GM23248 (cell line): ENCODE measurements at regions not wholly inside any gene's neighbourhood (a gene's known extent, or its start where the extent isn't known, plus 50 kb on each side); places are given as distances from the start of the nearest gene placed in this dataset. TPM values are rescaled to one million over a fixed set of nuclear protein-coding genes. Genes with fewer than 3 reads are reported as not detected.

Experiments used
- DNase-seq: peaks from one replicate; pipeline ENCODE4 v3.0.0-alpha.2; 2015
- H2AFZ ChIP-seq: fragments of 200-600 bp; sonication (generic); 2 replicates; pipeline ENCODE4 v1.6.1; 2016; ENCODE audit warnings: antibody characterized with exemption
- H3F3A ChIP-seq: fragments of 200-600 bp; sonication (generic); 2 replicates; pipeline ENCODE4 v1.6.1; 2016; ENCODE audit warnings: mild to moderate bottlenecking, antibody characterized with exemption, mixed run types; ENCODE audit not compliant: insufficient read depth
- H3K27ac ChIP-seq: fragments of 200-600 bp; sonication (generic); 2 replicates; pipeline ENCODE4 v1.5.1; 2016; ENCODE audit warnings: mild to moderate bottlenecking
- H3K27me3 ChIP-seq: fragments of 200-600 bp; sonication (generic); replicated peaks from 2 replicates; pipeline ENCODE4 v1.6.1; 2016; ENCODE audit warnings: mild to moderate bottlenecking; ENCODE audit not compliant: insufficient read depth
- H3K36me3 ChIP-seq: fragments of 200-600 bp; sonication (generic); 2 replicates; pipeline ENCODE4 v1.6.1; 2016; ENCODE audit warnings: low read depth, mild to moderate bottlenecking
- H3K4me1 ChIP-seq: fragments of 200-600 bp; sonication (generic); 2 replicates; pipeline ENCODE4 v1.6.1; 2016; ENCODE audit warnings: mild to moderate bottlenecking; ENCODE audit not compliant: insufficient read depth
- H3K4me2 ChIP-seq: fragments of 200-600 bp; sonication (generic); one replicate; pipeline ENCODE4 v1.6.1; 2016; ENCODE audit warnings: mild to moderate bottlenecking; ENCODE audit not compliant: unreplicated experiment
- H3K4me3 ChIP-seq: fragments of 200-600 bp; sonication (generic); 2 replicates; pipeline ENCODE4 v1.5.1; 2016; ENCODE audit warnings: mild to moderate bottlenecking
- H3K79me2 ChIP-seq: fragments of 200-600 bp; sonication (generic); 2 replicates; pipeline ENCODE4 v1.6.1; 2016; ENCODE audit warnings: mild to moderate bottlenecking; ENCODE audit not compliant: insufficient read depth
- H3K9ac ChIP-seq: fragments of 200-600 bp; sonication (generic); 2 replicates; pipeline ENCODE4 v1.6.1; 2016; ENCODE audit warnings: mild to moderate bottlenecking
- H3K9me2 ChIP-seq: fragments of 200-600 bp; sonication (generic); 2 replicates; pipeline ENCODE4 v1.6.1; 2016; ENCODE audit warnings: mixed run types, mild to moderate bottlenecking, moderate library complexity; ENCODE audit not compliant: insufficient read depth
- H3K9me3 ChIP-seq: fragments of 200-600 bp; sonication (generic); one replicate; pipeline ENCODE4 v1.6.1; 2017; ENCODE audit warnings: low read depth
- H4K20me1 ChIP-seq: fragments of 200-600 bp; sonication (generic); 2 replicates; pipeline ENCODE4 v1.6.0; 2016; ENCODE audit not compliant: insufficient read depth
- EZH2 ChIP-seq: fragments of 200-600 bp; sonication (generic); IDR thresholded peaks from 2 replicates; pipeline ENCODE4 v1.6.1; 2018; ENCODE audit warnings: antibody characterized with exemption, mild to moderate bottlenecking; ENCODE audit not compliant: insufficient read depth, poor library complexity, severe bottlenecking
- EZH2phosphoT487 ChIP-seq: fragments of 200-600 bp; sonication (generic); IDR thresholded peaks from 2 replicates; pipeline ENCODE4 v1.6.1; 2018; ENCODE audit warnings: antibody characterized with exemption, moderate library complexity, mild to moderate bottlenecking, low read depth; ENCODE audit not compliant: insufficient read depth
- WGBS, 2 experiments: methylation state at CpG; one replicate each; pipeline ENCODE4 v1.1.6; 2015 to 2017; ENCODE audit warnings: low lambda C conversion rate in 2 of 2, low coverage in 1 of 2; ENCODE audit errors: missing lambda C conversion rate in 2 of 2; 5-methylcytosine and 5-hydroxymethylcytosine counted together
- in situ Hi-C: fragments of 300-500 bp; cut with MboI; formaldehyde crosslinking; loops from 2 replicates; pipeline ENCODE4 v1.15.0; 2020
- small RNA-seq: library from RNA; depleted of rRNA; stranded (forward); fragments of <200 nt; gene quantifications from one replicate; pipeline ENCODE3, GENCODE V24; 2014; ENCODE audit warnings: low read depth, low replicate concordance

GRCh38 chr11:109363682-109364081, 58.3 kb upstream of the C11orf87 start:
- TF ChIP-seq EZH2 (no peak), EZH2phosphoT487 (no peak)
- no peaks in the 10 kb centered on the region for H3K27me3 ChIP-seq
- no peak overlapping the region for H3K4me3 ChIP-seq
- no peak overlapping the region for H2AFZ ChIP-seq
- WGBS, 2 experiments: 64 to 68% methylated on average over 3 of the region's 3 CpGs
- H3K4me1 ChIP-seq: peaks cover 15% of the 10 kb centered on the region
- H4K20me1 ChIP-seq: no peaks in the 10 kb centered on the region
- in situ Hi-C loops: no loop called here
- no peaks in the 10 kb centered on the region for H3K36me3 ChIP-seq
- no peaks in the 10 kb centered on the region for H3K9me3 ChIP-seq
- no peaks in the 10 kb centered on the region for H3K79me2 ChIP-seq
- no peak overlapping the region for H3K9ac ChIP-seq
- no peak overlapping the region for H3K27ac ChIP-seq
- H3F3A ChIP-seq: no peaks in the 10 kb centered on the region
- no peak for DNase-seq
- H3K4me2 ChIP-seq: no peak overlapping the region
- no peaks in the 10 kb centered on the region; the same call in 1 of the 2 replicates for H3K9me2 ChIP-seq

- Histone ChIP-seq H3K36me3 (no peaks in the 10 kb centered on the region), H3K4me1 (peaks cover 15% of the 10 kb centered on the region), H3K9me2 (no peaks in the 10 kb centered on the region)
Observed at GRCh38 chr11:109364851-109365250, 57.1 kb upstream of the C11orf87 start.

GRCh38 chr11:109371444-109372176, 50.4 kb upstream of the C11orf87 start:
- Histone ChIP-seq H3K27ac (no peak overlapping the region), H3K9me2 (no peaks in the 10 kb centered on the region), H3K4me3 (no peak overlapping the region), H3K27me3 (no peaks in the 10 kb centered on the region; the same call in 1 of the 2 replicates), H3F3A (peaks cover 4% of the 10 kb centered on the region; the same call in 1 of the 2 replicates), H3K36me3 (no peaks in the 10 kb centered on the region), H2AFZ (no peak overlapping the region), H3K4me1 (peaks cover 4% of the 10 kb centered on the region; the same call in 1 of the 2 replicates), H3K4me2 (no peak overlapping the region), H4K20me1 (no peaks in the 10 kb centered on the region), H3K79me2 (no peaks in the 10 kb centered on the region), H3K9ac (no peak overlapping the region), H3K9me3 (no peaks in the 10 kb centered on the region)
- DNase-seq: peak; percentile 24
- WGBS, 2 experiments: 23 to 28% methylated on average over 2 of the region's 2 CpGs
- in situ Hi-C loops: no loop called here
- TF ChIP-seq EZH2phosphoT487 (no peak), EZH2 (no peak)

More at GRCh38 chr11:109364851-109365250, 57.1 kb upstream of the C11orf87 start:
- H3K9ac ChIP-seq: no peak overlapping the region
- 68 to 76% methylated on average over 4 of the region's 4 CpGs for WGBS, 2 experiments
- H3K4me3 ChIP-seq: no peak overlapping the region
- H2AFZ ChIP-seq: no peak overlapping the region
- H3K4me2 ChIP-seq: no peak overlapping the region
- no peak for DNase-seq
- H3K27ac ChIP-seq: no peak overlapping the region
- TF ChIP-seq EZH2 (no peak), EZH2phosphoT487 (no peak)
- H3K9me3 ChIP-seq: no peaks in the 10 kb centered on the region
- in situ Hi-C loops: no loop called here
- H3F3A ChIP-seq: no peaks in the 10 kb centered on the region
- no peaks in the 10 kb centered on the region for H4K20me1 ChIP-seq
- no peaks in the 10 kb centered on the region for H3K27me3 ChIP-seq
- no peaks in the 10 kb centered on the region for H3K79me2 ChIP-seq

Small RNAs in the stretch of these regions (small RNA-seq; reads per million reads assigned to genes)
- gene RF00157 (not detected), gene RNA5SP349 (not detected), gene RNU6-654P (not detected)
